MCF 10A (cell line): ENCODE measurements at regions not wholly inside any gene's neighbourhood (a gene's known extent, or its start where the extent isn't known, plus 50 kb on each side); places are given as distances from the start of the nearest gene placed in this dataset.
"Not testable (repeated sequence)": the region's sequence is repeated elsewhere in the genome, so short reads cannot be mapped to it uniquely, and the experiment has no call there.

Experiments used
- BruUV-seq: library from RNA; stranded (reverse); fragments of 400-500 nt; replicated peaks from 2 replicates; lab custom pipeline; 2021; lab: Mats Ljungman, UMichigan
- CTCF ChIA-PET: fragments of 300-600 bp; sonication (Branson Sonifier 250); formaldehyde crosslinking; extraction: SDS; loops from one replicate; lab custom pipeline; 2021; ENCODE audit warnings: antibody characterized with exemption, inconsistent platforms; lab: Yijun Ruan, JAX
- POLR2A ChIA-PET: fragments of 300-600, 350-650 bp; sonication (Branson Sonifier 250); formaldehyde crosslinking; extraction: SDS; loops from one replicate; lab custom pipeline; 2020; ENCODE audit warnings: antibody characterized with exemption, inconsistent platforms; lab: Yijun Ruan, JAX
- DNase-seq: peaks from one replicate; pipeline ENCODE4 v3.0.0-alpha.2; 2018; ENCODE audit not compliant: unreplicated experiment
- H3K27ac Mint-ChIP-seq: one replicate; pipeline ENCODE4 v1.8.0; 2022; ENCODE audit warnings: mild to moderate bottlenecking, low read depth, mixed read lengths; ENCODE audit not compliant: unreplicated experiment
- H3K27me3 Mint-ChIP-seq: one replicate; pipeline ENCODE4 v1.8.0; 2022; ENCODE audit warnings: mixed read lengths; ENCODE audit not compliant: insufficient read depth, unreplicated experiment
- H3K36me3 Mint-ChIP-seq: one replicate; pipeline ENCODE4 v1.8.0; 2022; ENCODE audit warnings: mild to moderate bottlenecking, moderate library complexity, mixed read lengths; ENCODE audit not compliant: insufficient read depth, unreplicated experiment
- H3K4me1 Mint-ChIP-seq: one replicate; pipeline ENCODE4 v1.8.0; 2022; ENCODE audit warnings: mixed read lengths; ENCODE audit not compliant: insufficient read depth, unreplicated experiment
- H3K4me3 Mint-ChIP-seq: one replicate; pipeline ENCODE4 v1.8.0; 2022; ENCODE audit warnings: mild to moderate bottlenecking, moderate library complexity, mixed read lengths; ENCODE audit not compliant: unreplicated experiment
- H3K9me3 Mint-ChIP-seq: one replicate; pipeline ENCODE4 v1.8.0; 2022; ENCODE audit warnings: mixed read lengths; ENCODE audit not compliant: unreplicated experiment
- CTCF ChIP-seq: fragments of 200-600 bp; IDR thresholded peaks from one replicate; pipeline ENCODE4 v1.8.0; 2022; ENCODE audit warnings: antibody characterized with exemption, mild to moderate bottlenecking; ENCODE audit not compliant: unreplicated experiment
- intact Hi-C: fragments of 100-400 bp; cut with micrococcal nuclease; formaldehyde crosslinking; loops from 2 replicates; pipeline ENCODE4 v1.14.1; 2022

DNA sequence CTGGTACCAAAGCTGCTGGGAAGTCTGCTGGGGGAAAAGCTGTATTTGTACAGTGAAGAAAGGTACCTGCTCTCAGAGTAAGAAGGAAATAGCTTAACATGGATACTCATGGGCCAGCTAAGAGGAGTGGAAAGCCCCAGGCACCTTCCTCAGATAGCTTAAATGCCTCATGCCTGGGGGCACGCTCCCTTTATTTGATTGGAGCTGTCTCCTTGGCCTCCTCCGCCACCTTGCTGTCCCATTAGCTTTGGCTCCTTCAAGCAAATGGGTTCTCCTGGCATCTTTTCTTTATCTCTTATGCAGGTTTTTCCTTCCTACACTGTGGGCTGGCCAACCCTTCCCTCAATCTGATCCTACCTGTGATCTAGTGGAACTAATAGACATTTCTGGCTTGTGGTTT, 318.5 kb downstream of the SH2D4B start:
- H3K4me1 Mint-ChIP-seq = no peaks in the 10 kb centered on the region
- H3K36me3 Mint-ChIP-seq = no peaks in the 10 kb centered on the region
- no peak overlapping the region for H3K27ac Mint-ChIP-seq
- TF ChIP-seq CTCF = no peak
- H3K27me3 Mint-ChIP-seq = peaks cover 49% of the 10 kb centered on the region
- no TSS peak for BruUV-seq
- ChIA-PET CTCF (interaction anchor here (0.5 to 2.4 kb wide), 12 partner anchors 13 to 230 kb away, joined by 3 to 18 read pairs (median 4); no protein-coding TSS in a partner anchor), POLR2A (interaction anchor here (0.6 kb wide), 1 partner anchor 30 kb away, joined by 3 read pairs; no protein-coding TSS in a partner anchor)
- no peak overlapping the region for H3K4me3 Mint-ChIP-seq
- no peak for DNase-seq
- no peaks in the 10 kb centered on the region for H3K9me3 Mint-ChIP-seq
- intact Hi-C loops = no loop called here

GRCh38 chr10:80859279-80859678, 321.6 kb downstream of the SH2D4B start:
- intact Hi-C loops, H3K36me3 Mint-ChIP-seq, H3K27ac Mint-ChIP-seq, DNase-seq, H3K4me1 Mint-ChIP-seq, H3K9me3 Mint-ChIP-seq, CTCF ChIA-PET, H3K4me3 Mint-ChIP-seq, POLR2A ChIA-PET, BruUV-seq: not testable (repeated sequence)
- H3K27me3 Mint-ChIP-seq = peaks cover 18% of the 10 kb centered on the region

- no peaks in the 10 kb centered on the region for H3K4me1 Mint-ChIP-seq
- H3K9me3 Mint-ChIP-seq = no peaks in the 10 kb centered on the region
- ChIA-PET CTCF (interaction anchor here (0.9 to 1.1 kb wide), 2 partner anchors 417 to 479 kb away, joined by 3 to 4 read pairs; no protein-coding TSS in a partner anchor), POLR2A (no interaction called here)
- H3K27me3 Mint-ChIP-seq = peaks cover 11% of the 10 kb centered on the region
- no peak overlapping the region for H3K4me3 Mint-ChIP-seq
- BruUV-seq = no TSS peak
- no peak for TF ChIP-seq CTCF
- intact Hi-C loops = no loop called here
- H3K27ac Mint-ChIP-seq = no peak overlapping the region
- no peaks in the 10 kb centered on the region for H3K36me3 Mint-ChIP-seq
- no peak for DNase-seq
Observed at GRCh38 chr10:80860719-80861118, 323.0 kb downstream of the SH2D4B start.

DNA sequence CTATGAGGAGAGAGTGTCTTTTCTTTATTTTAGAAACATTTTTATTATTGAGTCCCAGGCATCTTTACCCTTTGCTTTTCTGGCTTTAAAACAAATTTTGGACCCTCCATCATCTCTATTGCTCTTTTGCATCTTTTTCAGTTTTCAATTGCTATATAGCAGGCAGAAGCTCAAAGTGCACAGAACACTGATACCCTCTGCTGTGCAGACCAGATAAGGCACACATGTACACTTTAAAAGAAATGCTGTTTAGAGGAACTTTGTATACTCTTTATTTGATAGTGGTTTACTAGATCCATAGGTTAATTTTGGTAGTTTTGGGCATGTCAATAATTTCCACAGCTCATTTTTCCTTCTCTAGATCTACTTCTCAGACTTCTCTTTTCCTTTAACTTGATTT, 324.2 kb downstream of the SH2D4B start:
- Mint-ChIP-seq H3K4me3 (no peak overlapping the region), H3K9me3 (no peaks in the 10 kb centered on the region)
- CTCF ChIA-PET = interaction anchor here (0.6 to 1.0 kb wide), 3 partner anchors 161 to 200 kb away, joined by 3 read pairs; no protein-coding TSS in a partner anchor

More for the DNA sequence above, 324.2 kb downstream of the SH2D4B start:
- peaks cover 6% of the 10 kb centered on the region for H3K27me3 Mint-ChIP-seq
- no TSS peak for BruUV-seq
- H3K4me1 Mint-ChIP-seq = no peaks in the 10 kb centered on the region
- H3K36me3 Mint-ChIP-seq = no peaks in the 10 kb centered on the region
- intact Hi-C loops = no loop called here
- no peak for TF ChIP-seq CTCF
- DNase-seq = no peak
- POLR2A ChIA-PET = no interaction called here
- H3K27ac Mint-ChIP-seq = no peak overlapping the region
